ENCODE measurements at regions not wholly inside any gene's neighbourhood (a gene's known extent, or its start where the extent isn't known, plus 50 kb on each side); places are given as distances from the start of the nearest gene placed in this dataset.

DNA sequence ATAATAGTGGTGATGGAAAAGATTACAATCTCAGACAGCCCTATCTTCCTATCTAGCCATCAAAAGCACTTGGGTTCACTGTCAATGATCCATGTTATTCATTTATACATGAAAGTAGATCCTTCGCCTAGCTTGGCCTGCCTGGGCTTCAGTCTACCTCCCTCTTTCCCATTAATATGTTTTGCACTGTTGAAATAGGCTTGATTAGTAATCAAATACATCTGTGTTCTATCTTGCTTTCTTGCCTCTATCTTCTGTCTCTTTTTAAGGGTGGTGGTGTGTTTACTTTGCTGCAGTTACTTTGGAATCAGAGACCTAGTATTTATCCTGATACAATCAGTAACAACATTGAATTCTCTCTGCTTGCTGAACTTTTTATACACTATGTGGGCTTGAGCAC is 521.2 kb downstream of the TNS1 start:
- H3K27me3 ChIP-seq (ENCODE audit: control insufficient read depth in 2 of 2, insufficient read depth in 2 of 2, low read length in 2 of 2) = peaks cover 2 to 4% of the 10 kb centered on the region in 2 donors
- no peaks in the 10 kb centered on the region for H3K9me3 ChIP-seq (replicated peaks in 1 of 2; ENCODE audit: control insufficient read depth in 1 of 2, insufficient read depth in 1 of 2, low read length in 2 of 2)
- DNase-seq = no peak
- Mint-ChIP-seq H3K9me3 (no peaks in the 10 kb centered on the region), H3K27ac (no peak overlapping the region), H3K4me3 (no peak overlapping the region), H3K27me3 (ENCODE audit: low read depth in 3 of 3) (peaks cover 2 to 11% (median 6%) of the 10 kb centered on the region in 3 donors), H3K4me1 (peaks cover 4% of the 10 kb centered on the region), H3K36me3 (no peaks in the 10 kb centered on the region)
- H3K79me2 ChIP-seq (ENCODE audit: insufficient read depth, low read length) = no peaks in the 10 kb centered on the region
- H3K27ac ChIP-seq (ENCODE audit: low read depth in 1 of 2, low read length in 2 of 2) = no peak overlapping the region
- H3K9ac ChIP-seq (ENCODE audit: insufficient read depth, low read length, poor library complexity, severe bottlenecking) = no peak overlapping the region
- no peaks in the 10 kb centered on the region for H3K36me3 ChIP-seq (replicated peaks in 1 of 2; ENCODE audit: control insufficient read depth in 1 of 2, insufficient read depth in 2 of 2, low read length in 2 of 2)
- H2AFZ ChIP-seq (ENCODE audit: insufficient read depth, low read depth, low read length, poor library complexity, severe bottlenecking) = no peak overlapping the region
- TF ChIP-seq CTCF (IDR thresholded peaks at IDR 0.05) = no peak
- no peak overlapping the region for H3K4me2 ChIP-seq (replicated peaks; ENCODE audit: extremely low read depth, low read length, poor library complexity, severe bottlenecking)
- H4K20me1 ChIP-seq (ENCODE audit: insufficient read depth, low read length) = no peaks in the 10 kb centered on the region
- H3K4me1 ChIP-seq (ENCODE audit: control insufficient read depth in 1 of 2, insufficient read depth in 2 of 2, low read length in 2 of 2) = no peaks in the 10 kb centered on the region
- no peak overlapping the region for H3K4me3 ChIP-seq (replicated peaks in 1 of 3; ENCODE audit: low read depth in 2 of 3, low read length in 3 of 3)
- intact Hi-C loops (cut with micrococcal nuclease) = no loop called here
- WGBS (ENCODE audit: insufficient coverage) = no CpG with 5 or more reads among the region's 1 CpG

GRCh38 chr2:217479566-217479965 is 523.2 kb downstream of the TNS1 start:
- H3K27ac Mint-ChIP-seq = no peak overlapping the region

More at GRCh38 chr2:217479566-217479965, 523.2 kb downstream of the TNS1 start:
- Histone ChIP-seq H3K4me2 (replicated peaks; ENCODE audit: extremely low read depth, low read length, poor library complexity, severe bottlenecking) (no peak overlapping the region), H4K20me1 (ENCODE audit: insufficient read depth, low read length) (no peaks in the 10 kb centered on the region), H3K36me3 (replicated peaks in 1 of 2; ENCODE audit: control insufficient read depth in 1 of 2, insufficient read depth in 2 of 2, low read length in 2 of 2) (no peaks in the 10 kb centered on the region), H3K4me1 (ENCODE audit: control insufficient read depth in 1 of 2, insufficient read depth in 2 of 2, low read length in 2 of 2) (no peaks in the 10 kb centered on the region), H2AFZ (ENCODE audit: insufficient read depth, low read depth, low read length, poor library complexity, severe bottlenecking) (no peak overlapping the region), H3K9me3 (replicated peaks in 1 of 2; ENCODE audit: control insufficient read depth in 1 of 2, insufficient read depth in 1 of 2, low read length in 2 of 2) (no peaks in the 10 kb centered on the region), H3K27me3 (ENCODE audit: control insufficient read depth in 2 of 2, insufficient read depth in 2 of 2, low read length in 2 of 2) (peaks cover 2 to 4% of the 10 kb centered on the region in 2 donors), H3K79me2 (ENCODE audit: insufficient read depth, low read length) (no peaks in the 10 kb centered on the region), H3K4me3 (replicated peaks in 1 of 3; ENCODE audit: low read depth in 2 of 3, low read length in 3 of 3) (no peak overlapping the region), H3K27ac (ENCODE audit: low read depth in 1 of 2, low read length in 2 of 2) (no peak overlapping the region), H3K9ac (ENCODE audit: insufficient read depth, low read length, poor library complexity, severe bottlenecking) (no peak overlapping the region)
- TF ChIP-seq CTCF (IDR thresholded peaks at IDR 0.05) = no peak
- DNase-seq = no peak
- Mint-ChIP-seq H3K9me3 (peaks cover 0 to 2% (median 0%) of the 10 kb centered on the region in 7 donors), H3K36me3 (no peaks in the 10 kb centered on the region), H3K4me1 (peaks cover 6% of the 10 kb centered on the region), H3K4me3 (no peak overlapping the region), H3K27me3 (ENCODE audit: low read depth in 3 of 3) (peaks cover 0 to 8% (median 6%) of the 10 kb centered on the region in 3 donors)
- intact Hi-C loops (cut with micrococcal nuclease) = no loop called here
- no CpG with 5 or more reads among the region's 4 CpGs for WGBS (ENCODE audit: insufficient coverage)

All from CD14-positive monocyte (primary cell).